GM21515 (cell line): ENCODE measurements at regions not wholly inside any gene's neighbourhood (a gene's known extent, or its start where the extent isn't known, plus 50 kb on each side); places are given as distances from the start of the nearest gene placed in this dataset.

Experiments used
- ATAC-seq: cut with Tn5 transposase; IDR thresholded peaks from one replicate; pipeline ENCODE4 v1.9.1; 2021; ENCODE audit not compliant: unreplicated experiment

DNA sequence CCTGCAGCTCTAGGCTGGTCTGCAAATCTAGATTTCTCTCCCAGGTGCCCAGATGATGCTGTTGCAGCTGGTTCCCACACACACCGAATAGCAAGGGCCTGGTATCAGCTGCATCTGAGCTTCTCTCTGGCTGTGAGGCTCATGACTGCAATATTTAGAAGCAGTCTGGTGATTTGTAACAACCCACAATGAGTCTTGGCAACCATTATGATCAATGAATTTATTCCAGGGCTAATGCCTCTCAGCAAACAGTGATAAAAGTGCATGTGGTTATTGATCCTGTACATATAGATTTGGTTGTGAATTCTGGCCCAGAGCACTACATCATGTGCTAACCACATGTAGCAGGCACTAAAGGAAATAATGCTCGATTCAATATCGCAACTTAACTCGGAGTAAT lies 114.3 kb downstream of the ASCL4 start:
- no peak for ATAC-seq

DNA sequence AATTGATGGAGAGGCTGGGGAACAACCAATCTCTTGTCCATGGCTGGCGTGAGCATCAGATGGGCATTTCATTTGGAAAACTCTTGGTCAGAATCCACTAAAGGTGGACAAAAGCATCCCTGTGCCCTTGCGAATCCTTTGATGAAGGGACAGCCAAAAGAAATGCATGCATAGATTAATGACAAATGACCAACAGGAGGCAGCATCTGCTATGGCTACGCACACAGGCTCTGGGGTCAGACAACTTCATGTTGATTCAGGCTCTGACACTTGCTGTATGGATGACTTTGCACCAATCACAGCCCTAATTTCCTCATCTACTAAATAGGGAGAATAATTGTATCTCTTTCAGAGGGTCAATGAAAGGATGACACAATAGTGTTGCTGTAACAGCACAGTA lies 117.5 kb downstream of the ASCL4 start:
- no peak for ATAC-seq

DNA sequence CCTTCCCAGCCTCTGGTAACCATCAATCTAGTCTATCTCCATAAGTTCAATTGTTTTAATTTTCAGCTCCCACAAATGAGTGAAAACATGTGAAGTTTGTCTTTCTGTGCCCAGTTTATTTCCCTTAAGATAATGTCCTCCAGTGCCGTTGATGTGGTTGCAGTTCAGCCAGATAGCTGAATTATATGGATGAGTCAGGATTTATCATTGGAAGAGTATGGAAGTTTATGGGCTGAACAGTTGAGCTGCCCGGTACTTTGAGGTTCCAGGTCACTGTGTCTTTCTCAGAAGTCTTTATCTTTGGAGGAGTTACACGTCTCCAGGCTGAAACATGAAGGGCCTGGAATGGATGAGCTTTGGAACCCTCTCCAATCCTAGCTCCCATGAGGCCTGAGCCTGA lies 120.1 kb downstream of the ASCL4 start:
- no peak for ATAC-seq

DNA sequence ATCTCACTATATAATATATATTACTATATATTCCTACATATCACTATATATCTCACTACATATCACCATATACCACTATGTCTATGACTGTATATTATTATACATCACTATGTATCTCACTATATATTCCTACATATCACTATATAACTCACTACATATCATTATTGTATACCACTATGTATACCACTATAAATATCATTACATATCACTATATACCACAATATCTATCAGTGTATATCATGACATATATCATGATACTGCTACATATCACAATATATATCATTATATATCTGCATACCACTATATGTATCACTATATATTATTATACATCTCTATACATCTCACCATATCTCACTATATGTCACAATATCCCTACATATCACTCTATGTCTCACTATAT lies 121.5 kb downstream of the ASCL4 start:
- ATAC-seq: no peak

DNA sequence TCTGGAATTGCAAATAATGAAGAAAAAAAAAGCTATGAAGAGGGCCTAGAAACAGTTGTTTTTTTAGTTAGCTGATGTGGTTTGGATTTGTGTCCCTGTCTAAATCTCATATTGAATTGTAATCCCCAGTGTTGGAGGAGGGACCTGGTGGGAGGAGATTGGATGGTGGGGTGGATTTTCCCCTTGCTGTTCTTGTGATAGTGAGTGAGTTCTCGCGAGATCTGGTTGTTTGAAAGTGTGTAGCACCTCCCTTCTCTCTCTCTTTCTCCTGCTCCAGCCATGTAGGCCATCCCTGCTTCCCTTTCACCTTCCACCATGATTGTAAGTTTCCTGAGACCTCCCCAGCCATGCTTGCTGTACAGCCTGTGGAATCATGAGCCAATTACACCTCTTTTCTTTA lies 126.1 kb downstream of the ASCL4 start:
- ATAC-seq: no peak

DNA sequence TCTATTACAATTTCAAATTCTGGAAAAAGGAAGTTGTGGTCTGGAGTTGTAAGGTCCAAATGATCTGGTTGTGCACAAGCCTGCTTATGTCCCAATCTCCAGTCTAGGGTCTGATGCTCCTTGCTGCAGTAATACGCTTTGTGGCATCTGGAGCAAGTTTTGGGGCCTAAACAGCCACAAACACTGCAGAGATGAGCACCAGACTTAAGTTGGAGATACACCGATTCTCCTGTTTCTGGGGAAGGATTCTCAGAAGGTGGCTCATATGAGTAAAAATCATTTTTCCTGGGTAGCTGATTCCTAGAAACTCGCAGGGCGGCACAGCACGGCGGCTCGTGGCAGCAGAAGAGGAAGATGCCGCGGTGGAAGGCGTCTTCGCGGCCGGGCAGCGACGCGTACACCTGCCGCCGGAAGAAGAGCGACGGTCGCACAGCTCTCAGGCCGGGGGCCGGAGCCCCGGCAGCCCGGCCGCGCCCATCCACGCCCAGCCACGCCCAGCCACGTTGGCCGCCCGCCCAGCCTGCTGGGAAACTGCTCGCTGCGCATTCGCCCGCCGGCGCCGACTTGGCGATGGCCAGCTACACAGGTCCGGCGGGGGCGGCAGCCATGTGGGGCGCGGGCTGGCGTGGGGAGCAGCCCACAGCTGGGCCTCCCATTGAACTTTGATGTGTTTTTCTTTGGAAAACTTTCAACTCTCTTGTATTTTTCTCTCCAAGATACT lies 129.0 kb downstream of the ASCL4 start:
- peak; percentile 98 for ATAC-seq

DNA sequence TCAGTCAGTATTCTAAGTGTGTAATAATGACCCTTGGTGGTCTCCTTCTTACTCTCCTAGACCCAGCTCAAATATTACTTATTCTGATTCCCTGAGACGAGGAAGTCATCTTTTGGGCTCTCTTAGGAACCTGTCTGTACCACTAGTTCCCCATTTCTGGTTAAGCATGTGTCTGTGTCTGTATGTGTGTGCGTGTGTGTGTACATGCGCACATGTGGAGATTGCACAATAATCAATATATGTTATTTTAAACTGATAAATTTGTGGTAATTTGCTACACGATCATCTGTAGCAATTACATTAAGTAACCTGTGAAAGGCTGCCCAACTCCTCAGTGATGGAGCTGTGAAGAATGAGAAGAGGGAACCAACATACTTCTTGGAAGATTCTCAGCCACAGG lies 132.2 kb downstream of the ASCL4 start:
- ATAC-seq: no peak

DNA sequence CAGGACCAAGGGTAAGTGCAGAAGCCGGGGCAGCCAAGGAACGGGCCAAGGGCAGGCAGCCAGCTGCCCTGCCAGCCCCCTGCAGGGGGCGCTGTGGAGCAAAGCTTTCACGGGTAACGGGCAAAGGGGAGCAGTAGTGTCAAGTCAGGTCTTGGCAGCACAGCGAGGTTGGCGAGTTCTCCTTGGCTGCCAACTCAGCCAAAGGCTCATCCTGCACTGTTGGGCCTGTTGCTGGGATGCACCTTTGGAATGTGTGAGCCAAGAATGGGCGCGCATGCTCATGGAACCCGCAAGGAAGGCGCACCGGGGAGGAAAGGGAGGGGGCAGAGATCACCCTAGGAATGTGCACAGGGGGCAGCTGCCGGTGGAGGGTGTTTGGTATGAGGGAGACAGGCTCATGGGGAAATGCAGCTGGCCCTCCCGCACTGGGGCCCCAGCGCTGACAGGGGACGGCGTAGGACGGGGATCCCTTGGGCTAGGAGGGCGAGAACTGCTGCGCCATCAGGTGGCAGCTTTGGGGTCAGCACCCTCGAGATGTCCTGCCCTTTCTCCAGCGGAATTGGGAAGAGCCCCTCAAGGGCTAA lies 138.0 kb downstream of the ASCL4 start:
- peak; percentile 77 for ATAC-seq

DNA sequence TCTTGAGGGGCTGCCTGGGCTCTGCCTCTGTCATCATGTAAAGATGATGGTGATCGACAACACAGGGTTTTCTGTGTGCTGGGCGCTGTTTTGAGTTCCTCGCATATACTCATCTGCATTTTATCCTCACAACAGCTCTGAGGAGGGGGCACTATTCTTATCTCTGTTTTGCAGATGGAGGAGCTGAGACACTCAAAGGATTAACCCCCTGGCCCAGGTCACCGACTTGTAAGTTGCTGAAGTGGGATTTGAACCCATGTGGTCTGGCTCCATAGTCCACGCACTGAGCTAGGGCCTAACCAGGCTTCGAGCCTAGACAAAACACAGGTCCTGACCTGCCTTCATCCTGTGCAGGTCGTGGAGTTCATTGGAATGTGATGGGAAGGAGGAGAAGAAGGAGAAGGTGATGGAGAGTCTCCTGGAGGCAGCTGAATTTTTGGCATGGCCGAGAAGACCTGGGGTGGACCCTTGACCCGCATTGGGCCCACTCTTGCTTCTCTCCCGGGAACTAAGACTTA lies 140.0 kb downstream of the ASCL4 start:
- ATAC-seq: no peak

DNA sequence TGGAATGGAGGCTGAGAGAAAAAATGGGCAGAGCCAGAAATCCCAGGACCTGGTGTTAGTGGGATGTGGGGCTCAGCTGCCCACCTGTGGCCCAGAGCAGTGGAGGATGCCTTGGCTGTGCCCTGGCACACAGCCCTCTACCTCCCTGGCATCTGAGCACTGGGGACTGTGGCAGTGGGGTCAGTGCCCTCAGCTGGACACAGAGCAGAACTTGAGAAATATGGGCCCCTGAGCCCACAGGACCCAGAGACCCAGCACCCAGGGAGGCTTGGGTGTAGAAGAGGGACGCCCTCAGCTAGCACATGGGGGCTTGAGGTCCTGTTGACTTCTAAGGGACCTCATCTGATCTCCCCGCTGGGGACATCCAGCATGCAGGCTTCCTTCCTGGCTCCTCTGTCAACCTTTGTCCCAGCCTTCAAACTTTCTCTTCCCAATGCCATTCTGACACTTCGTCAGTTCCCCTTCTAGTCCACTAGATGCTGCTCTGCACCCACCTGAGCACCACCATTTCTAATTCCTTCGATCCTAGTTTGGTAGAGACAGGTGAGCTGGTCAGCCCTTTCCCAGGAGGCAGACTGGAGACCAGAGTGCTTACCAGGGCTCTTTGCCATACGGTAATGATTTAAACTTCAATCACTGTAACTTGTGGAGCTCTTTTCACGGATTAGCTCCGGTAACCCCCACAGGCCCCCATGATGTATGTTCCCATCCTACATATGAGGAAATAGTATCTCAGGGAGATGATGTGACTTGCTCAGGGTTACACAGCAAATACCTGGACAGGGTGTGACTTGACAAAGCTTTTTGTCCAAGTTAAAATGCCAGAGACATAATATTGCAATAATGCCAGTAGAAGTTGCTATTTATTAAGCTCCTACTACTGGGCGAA lies 143.7 kb downstream of the ASCL4 start:
- no peak for ATAC-seq

DNA sequence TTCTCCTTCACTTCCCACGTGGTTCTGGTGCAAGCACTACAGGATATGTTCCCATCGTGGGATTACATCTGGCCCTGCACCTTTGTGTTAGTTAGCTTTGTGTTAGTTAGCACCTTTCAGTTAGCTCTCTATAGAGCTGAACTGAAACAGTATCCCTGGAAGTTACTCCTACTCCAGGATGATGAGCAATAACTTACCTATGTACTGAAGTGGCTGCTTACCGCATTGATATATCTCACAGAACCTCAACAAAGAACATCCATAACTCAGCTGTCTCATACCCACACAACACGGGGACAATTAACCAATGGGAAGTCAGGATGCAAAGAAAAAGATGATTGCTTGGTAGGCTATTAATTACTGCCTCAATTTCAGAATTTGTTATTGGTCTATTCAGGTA lies 146.6 kb downstream of the ASCL4 start:
- ATAC-seq: no peak

DNA sequence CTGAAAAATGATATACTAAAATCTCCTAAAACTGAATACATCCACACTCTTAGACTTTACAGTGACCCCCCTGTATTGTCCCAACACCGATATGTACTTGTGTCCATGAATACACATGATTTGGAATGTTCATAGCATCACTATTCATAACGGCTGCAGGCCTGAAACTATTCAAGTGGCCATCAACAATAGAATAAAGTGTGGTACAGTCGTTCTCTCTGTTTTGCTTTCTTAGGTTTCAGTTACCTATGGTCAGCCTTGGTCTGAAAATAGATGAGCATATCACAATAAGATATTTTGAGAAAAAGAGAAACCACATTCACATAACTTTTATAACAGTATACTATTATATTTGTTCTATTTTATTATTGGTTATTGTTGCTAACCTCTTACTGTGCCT lies 150.6 kb downstream of the ASCL4 start:
- no peak for ATAC-seq

DNA sequence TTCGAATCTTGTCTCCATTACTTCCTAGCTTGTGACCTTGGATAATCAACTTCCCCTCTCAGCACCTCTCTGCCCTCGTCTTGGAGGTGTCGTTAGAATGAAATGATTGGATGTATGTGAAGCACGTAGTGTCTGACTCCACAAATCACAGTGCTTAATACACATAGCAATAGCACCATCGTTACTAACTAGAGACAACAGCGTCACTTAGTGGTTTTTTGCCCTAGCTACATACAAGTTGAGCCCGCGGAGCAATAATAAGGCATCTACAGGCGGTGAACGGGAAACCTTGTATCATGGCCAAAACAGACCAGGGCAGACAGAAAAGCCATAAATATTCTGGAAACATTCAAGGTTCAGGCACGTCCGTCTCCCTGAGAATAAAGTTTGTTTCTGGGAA lies 154.9 kb downstream of the ASCL4 start:
- no peak for ATAC-seq

DNA sequence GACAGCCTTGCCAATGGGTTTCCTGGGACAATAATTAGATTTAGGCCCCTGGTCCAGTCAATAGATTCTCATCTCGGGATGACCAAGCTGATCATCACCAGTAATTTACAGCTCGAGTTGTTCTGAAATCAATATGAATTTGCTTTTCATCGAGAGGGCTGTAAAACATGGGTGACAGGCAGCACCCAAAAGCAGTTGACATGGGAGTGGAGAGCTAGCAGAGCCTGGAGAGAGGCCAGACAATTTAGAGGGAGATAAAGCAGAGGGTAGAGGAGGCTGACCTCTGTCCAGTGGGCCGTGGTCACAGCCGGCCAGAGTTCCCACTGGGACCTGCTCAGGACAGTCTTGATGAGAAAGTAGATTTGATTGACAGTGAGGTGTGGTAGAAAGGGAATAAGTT lies 157.3 kb downstream of the ASCL4 start:
- no peak for ATAC-seq

DNA sequence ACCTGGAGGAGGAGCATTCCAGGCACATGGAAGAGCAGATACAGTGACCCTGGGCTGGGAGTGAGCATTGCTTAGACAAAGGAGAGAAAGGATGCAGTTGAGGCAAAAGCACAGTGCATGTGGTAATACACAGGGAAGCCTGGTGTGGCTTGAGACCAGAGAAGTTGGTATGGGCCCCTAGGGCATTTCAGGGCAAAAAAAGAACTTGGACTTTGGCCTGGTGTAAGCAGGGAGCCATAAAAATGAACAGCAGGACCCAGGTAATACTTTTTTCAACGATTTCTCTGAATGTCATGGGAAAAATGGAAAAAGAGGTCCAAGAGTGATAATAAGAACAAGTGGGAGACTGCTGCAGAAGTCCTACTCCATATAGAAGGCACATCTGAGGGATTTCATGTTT lies 163.9 kb downstream of the ASCL4 start:
- ATAC-seq: no peak

DNA sequence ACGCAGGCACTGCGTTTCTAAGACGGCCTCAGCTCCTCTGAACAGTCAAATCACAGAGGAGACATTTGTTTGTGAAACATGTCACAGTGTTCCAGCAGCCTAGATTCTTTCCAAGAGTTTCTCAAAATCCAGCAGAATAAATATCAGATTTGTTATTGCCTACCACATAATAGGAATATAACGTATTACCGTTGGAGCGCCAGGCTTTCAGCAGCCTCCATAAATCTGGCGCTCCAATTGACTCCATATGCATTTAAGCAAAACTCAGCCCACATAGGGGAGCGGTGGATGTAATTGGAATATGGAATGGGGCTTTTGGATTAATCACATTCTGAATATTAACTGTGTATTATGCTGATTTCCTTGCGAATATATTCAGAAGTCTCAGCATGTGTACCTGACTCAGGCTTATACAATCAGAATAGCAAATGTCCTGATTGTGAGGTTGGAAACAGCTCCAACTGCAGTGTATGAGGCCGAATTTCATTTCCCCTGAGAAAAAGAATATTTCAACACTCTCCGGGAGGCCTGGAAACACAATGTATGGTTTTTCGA lies 174.0 kb downstream of the ASCL4 start:
- ATAC-seq: no peak

DNA sequence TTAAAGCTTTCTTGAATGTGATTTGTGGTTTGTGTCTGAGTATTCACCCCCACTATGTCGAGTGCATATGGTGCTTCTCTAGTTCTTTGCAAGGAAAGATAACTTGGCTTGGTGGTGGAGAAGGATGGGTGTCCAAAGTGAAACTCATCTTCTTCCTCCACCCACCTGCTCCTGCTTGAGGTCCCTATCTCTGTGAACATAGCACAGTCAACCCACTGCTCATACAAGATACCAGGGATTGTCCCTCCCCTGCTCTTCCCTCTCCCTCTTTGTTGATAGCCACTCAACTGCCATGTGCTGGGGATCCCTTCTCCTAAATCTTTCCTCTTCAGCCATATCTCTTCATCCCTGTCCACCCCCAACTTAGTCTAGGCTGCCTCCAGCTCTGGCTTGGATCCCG lies 176.5 kb downstream of the ASCL4 start:
- ATAC-seq: no peak

DNA sequence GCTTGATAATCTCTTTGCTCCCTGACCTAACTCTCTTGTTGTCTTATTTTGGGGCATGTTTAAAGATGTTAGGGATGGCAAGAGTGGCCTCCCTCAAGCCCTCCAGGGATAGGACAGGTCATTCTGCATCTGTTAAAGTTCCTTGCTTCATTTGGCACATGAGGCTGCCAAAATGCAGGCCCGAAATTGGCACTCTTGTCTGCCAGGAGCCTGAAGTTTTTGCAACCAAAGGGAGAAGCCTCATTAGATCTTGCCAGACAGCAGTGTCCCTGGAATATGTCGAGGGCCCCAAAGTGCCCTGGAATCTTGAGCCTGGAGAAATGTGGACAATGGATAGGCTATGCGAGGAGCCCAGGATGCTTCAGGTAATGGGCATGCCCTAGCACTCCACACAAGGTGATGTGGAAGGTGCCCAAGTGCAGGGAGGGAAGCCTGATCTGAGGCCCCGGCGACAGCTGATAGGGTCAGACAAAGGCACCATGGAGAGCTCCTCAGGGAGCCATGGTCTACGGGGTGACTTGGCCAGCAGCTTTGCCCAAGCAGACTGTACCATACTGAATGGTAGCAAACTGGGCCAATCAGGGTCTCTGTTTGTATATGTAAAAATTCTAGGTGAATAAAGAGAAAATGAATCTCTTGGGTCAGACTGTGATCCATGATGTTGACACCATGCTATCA lies 173.0 kb upstream of the WSCD2 start:
- no peak for ATAC-seq

DNA sequence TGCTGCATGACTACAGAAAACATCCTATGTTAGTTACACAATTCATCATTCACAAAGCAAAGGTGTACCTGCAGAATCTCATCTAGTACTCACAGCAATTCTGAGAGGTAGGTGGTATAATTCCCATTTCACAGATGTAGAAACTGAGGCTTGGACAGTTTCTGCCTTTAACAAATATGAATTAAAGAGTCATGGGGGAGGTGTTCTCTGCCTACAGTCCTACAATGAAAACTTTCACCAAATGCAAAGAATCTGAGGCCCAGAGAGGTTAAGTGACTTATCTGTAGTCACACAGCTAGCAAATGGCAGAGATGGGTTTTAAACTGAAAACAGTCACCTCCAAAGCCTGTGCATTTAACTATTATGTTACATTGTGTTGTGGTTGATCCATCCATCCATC lies 171.6 kb upstream of the WSCD2 start:
- no peak for ATAC-seq

DNA sequence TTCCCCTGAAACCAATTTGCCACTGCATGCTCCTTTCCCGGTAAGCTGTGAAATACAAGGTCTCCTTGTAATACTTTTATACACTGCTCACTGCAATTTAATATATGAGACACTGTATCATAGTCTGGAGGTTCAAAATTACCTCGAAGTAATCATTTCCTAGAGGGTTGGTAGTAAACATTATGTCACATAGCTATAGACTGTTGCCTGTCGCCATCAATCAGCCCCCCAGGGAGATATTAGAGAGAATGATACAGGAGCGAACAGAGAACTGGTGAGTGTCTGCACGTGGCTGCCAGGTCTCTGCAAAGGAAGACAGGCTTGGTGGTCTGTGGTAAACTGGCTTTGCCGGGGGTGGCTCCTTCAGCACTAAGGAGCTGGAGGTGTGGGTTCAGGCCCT lies 165.5 kb upstream of the WSCD2 start:
- ATAC-seq: no peak

DNA sequence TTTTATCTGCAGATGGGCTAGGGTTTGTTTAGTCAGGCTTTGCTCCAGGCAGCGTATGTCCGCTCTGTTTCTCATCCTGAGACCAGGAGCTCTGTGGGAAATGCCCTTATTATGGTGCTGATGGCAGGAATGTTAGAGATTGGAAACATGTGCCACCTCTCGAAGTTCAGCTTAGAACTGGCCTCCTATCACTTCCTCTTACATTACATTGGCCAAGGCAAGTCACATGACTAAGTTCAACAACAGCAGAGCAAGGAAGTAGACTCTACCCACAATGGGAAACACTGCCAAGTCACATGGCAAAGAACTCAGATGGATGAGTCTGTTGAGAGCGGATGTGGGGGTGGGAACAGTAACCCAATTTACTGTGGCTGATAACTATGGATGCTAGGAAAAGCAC lies 161.9 kb upstream of the WSCD2 start:
- no peak for ATAC-seq
